PFSK-1 (cell line): ENCODE measurements at regions not wholly inside any gene's neighbourhood (a gene's known extent, or its start where the extent isn't known, plus 50 kb on each side); places are given as distances from the start of the nearest gene placed in this dataset.

Source experiments
- POLR2AphosphoS5 ChIP-seq: IDR thresholded peaks from 2 replicates; pipeline ENCODE4 v1.6.1; 2012; ENCODE audit warnings: low read depth, mild to moderate bottlenecking, control low read depth, low read length, moderate library complexity
- TAF1 ChIP-seq: IDR thresholded peaks from 2 replicates; pipeline ENCODE4 v1.6.1; 2012; ENCODE audit warnings: low read length, control low read depth, borderline replicate concordance; ENCODE audit not compliant: insufficient read depth

DNA sequence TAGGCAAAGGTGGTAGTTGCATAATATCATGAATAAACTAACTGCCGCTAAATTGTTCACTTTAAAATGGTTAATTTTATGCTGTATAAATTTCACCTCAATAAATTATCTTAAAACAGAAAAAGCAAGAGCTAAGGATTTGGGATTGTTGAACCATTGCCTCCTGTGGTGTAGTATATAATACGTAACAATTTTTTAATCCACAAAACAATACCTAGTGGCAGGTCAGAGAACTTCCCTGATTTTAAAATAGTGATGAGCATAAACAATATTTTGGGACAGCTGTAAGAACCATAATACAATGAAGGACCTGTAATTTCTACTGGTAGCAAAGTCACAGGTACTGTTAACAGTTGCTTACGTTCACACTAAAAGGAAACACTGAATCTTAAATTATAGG, 161.9 kb upstream of the PRNP start:
- TF ChIP-seq POLR2AphosphoS5 (no peak), TAF1 (no peak)
